ENCODE measurements at regions not wholly inside any gene's neighbourhood (a gene's known extent, or its start where the extent isn't known, plus 50 kb on each side); places are given as distances from the start of the nearest gene placed in this dataset.
"Not testable (repeated sequence)": the region's sequence is repeated elsewhere in the genome, so short reads cannot be mapped to it uniquely, and the experiment has no call there.

DNA sequence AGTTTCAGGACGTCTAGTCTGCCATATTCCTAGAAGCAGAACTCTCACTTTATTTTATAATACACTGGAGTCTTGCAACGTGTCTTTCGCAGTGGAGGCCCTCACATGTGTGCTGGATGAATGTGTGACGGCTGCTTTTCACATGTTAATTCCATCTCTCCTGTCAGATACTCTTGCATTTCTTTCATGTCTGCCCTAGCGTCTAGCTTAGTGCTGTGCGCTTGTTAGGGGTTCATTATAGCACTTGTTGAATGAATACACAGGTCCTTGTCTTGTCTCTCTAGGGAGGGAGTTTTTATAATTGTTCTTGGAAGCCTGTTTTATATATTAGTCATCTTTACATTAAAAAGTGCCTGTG lies 94.4 kb downstream of the MAP3K8 start:
- no peaks in the 10 kb centered on the region for H3K36me3 ChIP-seq
- no peak overlapping the region for H3K4me3 ChIP-seq
- no peaks in the 10 kb centered on the region for H3K4me1 ChIP-seq
- no peak overlapping the region for H3K27ac ChIP-seq
- H3K9me3 ChIP-seq: no peaks in the 10 kb centered on the region
- H3K27me3 ChIP-seq: no peaks in the 10 kb centered on the region
- WGBS, 2 donors (ENCODE audit: low coverage in 1 of 2): 92 to 94% methylated on average over 6 of the region's 6 CpGs
- TF ChIP-seq, protein P1, sequence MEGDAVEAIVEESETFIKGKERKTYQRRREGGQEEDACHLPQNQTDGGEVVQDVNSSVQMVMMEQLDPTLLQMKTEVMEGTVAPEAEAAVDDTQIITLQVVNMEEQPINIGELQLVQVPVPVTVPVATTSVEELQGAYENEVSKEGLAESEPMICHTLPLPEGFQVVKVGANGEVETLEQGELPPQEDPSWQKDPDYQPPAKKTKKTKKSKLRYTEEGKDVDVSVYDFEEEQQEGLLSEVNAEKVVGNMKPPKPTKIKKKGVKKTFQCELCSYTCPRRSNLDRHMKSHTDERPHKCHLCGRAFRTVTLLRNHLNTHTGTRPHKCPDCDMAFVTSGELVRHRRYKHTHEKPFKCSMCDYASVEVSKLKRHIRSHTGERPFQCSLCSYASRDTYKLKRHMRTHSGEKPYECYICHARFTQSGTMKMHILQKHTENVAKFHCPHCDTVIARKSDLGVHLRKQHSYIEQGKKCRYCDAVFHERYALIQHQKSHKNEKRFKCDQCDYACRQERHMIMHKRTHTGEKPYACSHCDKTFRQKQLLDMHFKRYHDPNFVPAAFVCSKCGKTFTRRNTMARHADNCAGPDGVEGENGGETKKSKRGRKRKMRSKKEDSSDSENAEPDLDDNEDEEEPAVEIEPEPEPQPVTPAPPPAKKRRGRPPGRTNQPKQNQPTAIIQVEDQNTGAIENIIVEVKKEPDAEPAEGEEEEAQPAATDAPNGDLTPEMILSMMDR (IDR thresholded peaks at IDR 0.05): no peak
- TF ChIP-seq POLR2AphosphoS5 (IDR thresholded peaks at IDR 0.05): no peak
- no peak for TF ChIP-seq POLR2A (IDR thresholded peaks at IDR 0.05)
- TF ChIP-seq EP300 (IDR thresholded peaks at IDR 0.05): no peak
- ATAC-seq: no peak

DNA sequence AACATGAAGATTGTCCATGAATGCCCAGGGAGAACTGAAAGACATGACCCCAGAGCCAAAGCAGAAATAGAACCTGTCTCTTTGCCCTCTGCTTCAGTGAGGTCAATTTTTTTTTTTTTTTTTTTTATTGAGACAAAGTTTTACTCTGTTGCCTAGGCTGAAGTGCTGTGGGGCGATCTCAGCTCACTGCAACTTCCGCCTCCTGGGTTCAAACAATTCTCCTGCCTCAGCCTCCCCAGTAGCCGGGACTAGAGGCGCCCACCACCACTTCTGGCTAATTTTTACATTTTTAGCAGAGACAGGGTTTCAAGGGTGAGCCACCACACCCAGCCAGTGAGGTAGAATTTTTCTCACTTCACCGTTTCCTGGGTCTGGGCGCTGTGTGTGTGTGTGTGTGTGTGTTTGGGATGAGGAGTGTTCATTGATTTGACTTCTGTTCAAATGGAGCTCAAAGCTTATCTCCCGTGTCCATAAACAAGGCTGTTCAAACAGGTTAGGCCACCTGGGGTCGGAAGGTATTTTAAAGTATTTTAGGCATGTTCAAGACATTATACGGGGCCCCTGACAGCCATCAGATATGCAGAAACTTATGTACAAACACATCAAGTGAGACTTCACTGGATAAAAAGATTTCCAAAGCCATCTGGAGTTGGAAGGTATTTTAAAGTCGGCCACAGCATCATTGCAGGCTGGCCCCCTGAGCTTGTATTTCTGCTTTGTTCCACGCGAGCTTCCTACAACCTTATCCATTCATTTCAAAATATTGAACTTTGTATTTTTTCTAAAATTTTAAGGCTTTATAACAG lies 93.8 kb downstream of the MAP3K8 start:
- ATAC-seq: no peak
- Histone ChIP-seq H3K4me1 (no peaks in the 10 kb centered on the region), H3K36me3 (no peaks in the 10 kb centered on the region), H3K27me3 (no peaks in the 10 kb centered on the region), H3K4me3 (no peak overlapping the region), H3K9me3 (no peaks in the 10 kb centered on the region), H3K27ac (no peak overlapping the region)
- TF ChIP-seq, protein P1 (IDR thresholded peaks at IDR 0.05): no peak
- TF ChIP-seq POLR2A (IDR thresholded peaks at IDR 0.05): no peak
- 83 to 91% methylated on average over 6 to 8 of the region's 12 CpGs for WGBS, 2 donors (ENCODE audit: low coverage in 1 of 2)

DNA sequence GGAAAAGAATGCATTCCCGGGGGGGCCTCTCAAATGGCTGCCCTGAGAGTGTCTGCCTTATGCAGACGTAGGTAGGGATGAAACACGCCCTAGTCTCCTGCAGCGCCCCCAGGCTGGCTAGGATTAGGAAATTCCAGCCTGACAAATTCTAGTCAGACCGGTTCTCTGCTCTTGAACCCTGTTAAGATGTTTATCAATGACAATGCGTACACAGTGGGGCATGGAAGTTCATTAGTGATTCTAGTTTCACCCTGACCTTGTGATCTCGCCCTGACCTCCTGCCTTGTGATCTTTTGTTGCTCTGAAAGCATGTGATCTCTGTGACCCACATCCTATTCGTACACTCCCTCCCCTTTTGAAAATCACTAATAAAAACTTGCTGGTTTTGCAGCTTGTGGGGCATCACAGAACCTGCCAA lies 88.7 kb downstream of the MAP3K8 start:
- H3K27ac ChIP-seq, H3K4me3 ChIP-seq, H3K4me1 ChIP-seq, H3K27me3 ChIP-seq, H3K36me3 ChIP-seq, ATAC-seq: not testable (repeated sequence)
- WGBS, 2 donors (ENCODE audit: low coverage in 1 of 2): 52 to 66% methylated on average over 3 to 5 of the region's 8 CpGs
- peaks cover 0 to 14% (median 0%) of the 10 kb centered on the region in 3 donors for H3K9me3 ChIP-seq

DNA sequence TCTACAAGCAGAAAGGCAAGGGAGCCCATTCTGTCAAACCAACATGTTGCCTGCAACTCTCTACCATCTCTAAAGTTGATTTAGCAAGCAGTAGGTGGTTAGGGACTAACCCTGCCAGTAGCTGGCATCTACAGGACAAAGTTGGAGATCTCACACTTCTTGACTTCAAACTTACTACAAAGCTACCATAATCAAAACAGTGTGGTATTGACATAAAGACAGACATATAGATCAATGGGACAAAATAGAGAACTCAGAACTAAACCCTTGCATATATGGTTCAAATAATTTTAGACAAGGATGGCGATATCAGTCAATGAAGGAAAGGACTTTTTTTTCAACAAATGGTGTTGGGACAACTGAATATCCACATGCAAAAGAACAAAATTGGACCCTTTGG lies 84.9 kb downstream of the MAP3K8 start:
- Histone ChIP-seq H3K27ac (no peak overlapping the region), H3K4me1 (no peaks in the 10 kb centered on the region), H3K9me3 (peaks cover 0 to 14% (median 0%) of the 10 kb centered on the region in 3 donors), H3K4me3 (no peak overlapping the region), H3K36me3 (no peaks in the 10 kb centered on the region), H3K27me3 (no peaks in the 10 kb centered on the region)
- TF ChIP-seq, protein P1 (IDR thresholded peaks at IDR 0.05): no peak
- TF ChIP-seq POLR2AphosphoS5 (IDR thresholded peaks at IDR 0.05): no peak
- WGBS, 2 donors (ENCODE audit: low coverage in 1 of 2): 100% methylated on average over 1 of the region's 1 CpG; no CpG with 5 or more reads in 1 of the 2 donors
- no peak for ATAC-seq
